ENCODE measurements at regions not wholly inside any gene's neighbourhood (a gene's known extent, or its start where the extent isn't known, plus 50 kb on each side); places are given as distances from the start of the nearest gene placed in this dataset.

DNA sequence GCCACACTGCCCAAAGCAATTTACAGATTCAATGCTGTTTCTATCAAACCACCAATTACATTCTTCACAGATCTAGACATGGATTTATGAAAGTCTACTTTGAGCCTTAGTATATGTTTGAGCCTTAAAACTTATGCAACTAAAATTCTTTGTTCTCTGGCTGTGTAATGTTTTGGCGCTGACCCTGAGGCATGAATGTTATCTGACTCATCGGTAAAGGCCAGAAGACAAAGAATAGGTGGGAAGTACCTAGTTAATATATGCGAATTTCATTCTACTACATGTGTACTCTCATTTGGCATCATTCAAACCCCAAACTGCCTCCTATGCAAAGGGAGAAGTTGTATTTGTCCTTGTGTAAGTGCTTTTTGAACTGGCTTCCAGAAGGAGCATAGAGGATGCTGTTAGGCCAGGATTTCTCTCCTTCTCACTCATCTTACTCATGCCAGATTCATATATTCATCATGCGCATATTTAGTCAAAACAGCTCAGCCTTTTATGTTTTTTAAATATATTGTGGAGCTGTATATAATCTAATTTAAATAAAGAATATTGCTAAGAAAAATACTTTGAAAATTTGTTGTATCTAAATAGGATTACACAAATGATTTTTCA is 204.2 kb downstream of the NFKBIZ start:
- 50 to 61% methylated on average over 4 of the region's 4 CpGs for WGBS, 2 donors
- intact Hi-C loops (cut with DNase I) = no loop called here
- no peak for ATAC-seq (ENCODE audit: low FRiP score)

DNA sequence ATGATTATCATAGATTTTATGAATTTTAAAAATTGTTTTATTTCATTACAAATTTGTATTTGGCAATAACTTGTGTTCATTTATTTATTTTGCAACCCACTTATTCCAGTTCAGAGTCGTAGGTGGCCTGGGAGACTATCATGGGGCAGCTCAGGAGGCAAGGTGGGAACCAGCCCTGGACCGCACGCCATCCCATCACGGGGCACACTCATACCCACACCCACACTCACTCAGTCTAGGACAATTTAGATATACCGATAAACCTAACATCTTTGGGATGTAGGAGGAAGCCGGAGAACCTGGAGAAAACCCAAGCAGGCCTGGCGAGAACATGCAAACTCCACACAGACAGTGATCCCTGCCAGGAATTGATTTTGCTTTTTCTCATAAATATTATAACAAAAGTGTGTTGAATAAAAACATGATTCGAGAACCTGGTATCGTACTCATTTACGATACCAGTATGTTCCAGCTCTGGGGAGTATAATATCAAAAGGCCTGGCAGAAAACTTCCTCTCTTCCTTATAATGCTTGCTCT is 205.3 kb downstream of the NFKBIZ start:
- ATAC-seq (ENCODE audit: low FRiP score) (no peak), DNase-seq (no peak)
- no peaks in the 10 kb centered on the region for H3K4me1 ChIP-seq (ENCODE audit: control insufficient read depth in 1 of 2, insufficient read depth in 2 of 2, low read length in 2 of 2)
- WGBS, 2 donors = 26 to 43% methylated on average over 10 of the region's 10 CpGs
- intact Hi-C loops (cut with DNase I) = no loop called here
- H3K36me3 ChIP-seq (ENCODE audit: control insufficient read depth in 1 of 2, insufficient read depth in 2 of 2, low read length in 1 of 2) = no peaks in the 10 kb centered on the region
- no peak overlapping the region for H3K27ac ChIP-seq (ENCODE audit: low read depth in 1 of 2, low read length in 2 of 2)
- no peaks in the 10 kb centered on the region for H3K27me3 ChIP-seq (ENCODE audit: control insufficient read depth in 1 of 2, insufficient read depth in 2 of 2, low read length in 1 of 2)
- no peak overlapping the region for H3K4me3 ChIP-seq (ENCODE audit: low read length in 2 of 2)
- no peaks in the 10 kb centered on the region for H3K9me3 ChIP-seq (ENCODE audit: control insufficient read depth, low read length)

More for the DNA sequence above, 204.2 kb downstream of the NFKBIZ start:
- DNase-seq = no peak
- Histone ChIP-seq H3K4me3 (ENCODE audit: low read length in 2 of 2) (no peak overlapping the region), H3K36me3 (ENCODE audit: control insufficient read depth in 1 of 2, insufficient read depth in 2 of 2, low read length in 1 of 2) (no peaks in the 10 kb centered on the region), H3K27ac (ENCODE audit: low read depth in 1 of 2, low read length in 2 of 2) (no peak overlapping the region), H3K27me3 (ENCODE audit: control insufficient read depth in 1 of 2, insufficient read depth in 2 of 2, low read length in 1 of 2) (no peaks in the 10 kb centered on the region), H3K4me1 (ENCODE audit: control insufficient read depth in 1 of 2, insufficient read depth in 2 of 2, low read length in 2 of 2) (no peaks in the 10 kb centered on the region), H3K9me3 (ENCODE audit: control insufficient read depth, low read length) (no peaks in the 10 kb centered on the region)

DNA sequence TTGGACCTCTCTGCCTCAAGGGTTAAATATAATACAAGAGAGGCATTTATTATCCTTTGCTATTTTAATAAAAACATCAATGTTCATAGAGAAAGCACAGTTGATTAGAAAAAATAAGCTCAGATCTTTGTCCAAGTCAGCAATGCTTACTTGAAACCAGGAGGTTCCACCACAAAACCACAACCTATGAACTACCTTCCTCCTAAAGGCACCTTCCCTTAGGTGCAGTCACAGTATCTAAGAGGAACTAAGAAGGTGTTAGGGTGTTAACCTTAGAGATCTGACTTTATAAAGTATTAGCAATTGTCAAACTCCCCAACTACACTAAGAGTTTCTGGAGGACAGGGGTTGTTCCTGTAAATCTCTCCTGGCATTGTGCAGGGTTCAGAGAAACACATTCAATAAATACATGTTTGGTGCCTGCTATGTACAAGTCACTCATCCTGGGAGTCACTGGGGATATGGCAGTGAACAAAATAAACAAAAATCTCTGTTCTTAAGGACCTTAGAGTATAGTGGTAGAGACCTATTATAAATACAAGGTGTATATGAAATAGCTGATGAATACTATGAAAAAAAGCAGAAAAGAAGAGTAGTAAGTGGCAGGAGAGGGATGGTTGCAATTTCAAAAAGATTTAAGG is 208.6 kb downstream of the NFKBIZ start:
- Histone ChIP-seq H3K4me1 (ENCODE audit: control insufficient read depth in 1 of 2, insufficient read depth in 2 of 2, low read length in 2 of 2) (no peaks in the 10 kb centered on the region), H3K4me3 (ENCODE audit: low read length in 2 of 2) (no peak overlapping the region), H3K9me3 (ENCODE audit: control insufficient read depth, low read length) (no peaks in the 10 kb centered on the region), H3K27ac (ENCODE audit: low read depth in 1 of 2, low read length in 2 of 2) (no peak overlapping the region), H3K27me3 (ENCODE audit: control insufficient read depth in 1 of 2, insufficient read depth in 2 of 2, low read length in 1 of 2) (no peaks in the 10 kb centered on the region), H3K36me3 (ENCODE audit: control insufficient read depth in 1 of 2, insufficient read depth in 2 of 2, low read length in 1 of 2) (no peaks in the 10 kb centered on the region)
- no peak for ATAC-seq (ENCODE audit: low FRiP score)
- DNase-seq = no peak
- intact Hi-C loops (cut with DNase I) = no loop called here

DNA sequence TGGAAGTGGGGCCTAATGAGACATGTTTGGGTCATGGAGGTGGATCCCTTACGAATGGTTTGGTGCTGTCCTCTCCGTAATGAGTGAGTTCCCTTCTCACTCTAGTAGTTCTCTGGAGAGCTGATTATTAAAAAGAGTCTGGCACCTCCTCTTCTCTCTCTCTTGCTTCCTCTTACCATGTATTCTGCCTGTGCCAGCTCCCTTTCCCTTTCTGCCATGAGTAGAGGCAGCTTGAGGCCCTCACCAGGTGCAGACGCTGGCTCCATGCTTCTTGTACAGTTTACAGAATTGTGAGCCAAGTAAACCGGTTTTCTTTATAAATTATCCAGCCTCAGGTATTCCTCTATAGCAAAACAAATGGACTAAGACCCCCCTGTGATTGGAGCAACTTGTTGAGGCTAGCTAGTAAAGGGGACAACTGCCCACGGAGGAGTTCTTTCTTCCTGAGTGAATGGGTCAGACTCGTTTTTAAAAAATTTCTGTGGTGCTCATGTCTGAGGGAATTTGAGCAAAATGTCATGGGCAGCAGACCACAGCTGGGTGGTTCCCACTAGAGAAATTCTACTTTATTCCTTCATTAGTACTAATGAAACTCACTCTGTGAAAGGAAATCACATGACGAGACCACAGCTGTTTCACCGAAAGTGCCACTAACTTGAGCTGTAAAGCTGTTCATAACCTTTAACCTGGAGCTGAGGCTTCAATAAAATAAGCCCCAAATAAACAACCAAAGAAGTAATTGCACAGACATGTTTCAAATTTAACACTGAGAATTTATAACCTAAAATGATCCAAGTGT is 210.0 kb downstream of the NFKBIZ start:
- intact Hi-C loops (cut with DNase I) = no loop called here
- Histone ChIP-seq H3K27me3 (ENCODE audit: control insufficient read depth in 1 of 2, insufficient read depth in 2 of 2, low read length in 1 of 2) (no peaks in the 10 kb centered on the region), H3K4me3 (ENCODE audit: low read length in 2 of 2) (no peak overlapping the region), H3K27ac (ENCODE audit: low read depth in 1 of 2, low read length in 2 of 2) (no peak overlapping the region), H3K36me3 (ENCODE audit: control insufficient read depth in 1 of 2, insufficient read depth in 2 of 2, low read length in 1 of 2) (no peaks in the 10 kb centered on the region), H3K9me3 (ENCODE audit: control insufficient read depth, low read length) (no peaks in the 10 kb centered on the region), H3K4me1 (ENCODE audit: control insufficient read depth in 1 of 2, insufficient read depth in 2 of 2, low read length in 2 of 2) (no peaks in the 10 kb centered on the region)
- ATAC-seq (ENCODE audit: low FRiP score) = no peak
- whole genome bisulfite sequencing, 2 donors = 91 to 93% methylated on average over 8 of the region's 8 CpGs
- no peak for DNase-seq

DNA sequence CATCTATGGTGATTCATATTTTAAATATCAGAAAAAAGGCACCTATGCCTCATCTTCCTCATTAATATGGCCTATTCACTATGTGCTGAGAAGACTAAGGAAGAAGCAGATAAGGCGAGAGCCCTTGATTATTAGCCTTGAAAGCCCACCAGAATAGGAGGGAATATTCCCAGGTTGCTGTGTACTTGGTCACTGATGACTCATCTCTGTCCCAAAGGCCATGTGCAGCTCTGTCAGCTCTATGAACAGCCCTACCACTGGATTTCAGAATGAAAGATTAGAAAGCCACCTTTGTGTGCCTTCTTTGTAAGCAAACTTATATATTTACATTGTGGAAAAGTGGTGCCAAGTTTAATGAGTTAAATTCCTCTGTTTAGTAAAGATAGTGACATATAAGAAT is 211.5 kb downstream of the NFKBIZ start:
- DNase-seq = no peak
- H3K27me3 ChIP-seq (ENCODE audit: control insufficient read depth in 1 of 2, insufficient read depth in 2 of 2, low read length in 1 of 2) = no peaks in the 10 kb centered on the region
- ATAC-seq (ENCODE audit: low FRiP score) = no peak
- no peaks in the 10 kb centered on the region for H3K36me3 ChIP-seq (ENCODE audit: control insufficient read depth in 1 of 2, insufficient read depth in 2 of 2, low read length in 1 of 2)
- H3K4me3 ChIP-seq (ENCODE audit: low read length in 2 of 2) = no peak overlapping the region
- intact Hi-C loops (cut with DNase I) = no loop called here
- 82 to 84% methylated on average over 1 of the region's 1 CpG for WGBS, 2 donors
- no peaks in the 10 kb centered on the region for H3K9me3 ChIP-seq (ENCODE audit: control insufficient read depth, low read length)
- no peak overlapping the region for H3K27ac ChIP-seq (ENCODE audit: low read depth in 1 of 2, low read length in 2 of 2)
- no peaks in the 10 kb centered on the region for H3K4me1 ChIP-seq (ENCODE audit: control insufficient read depth in 1 of 2, insufficient read depth in 2 of 2, low read length in 2 of 2)

DNA sequence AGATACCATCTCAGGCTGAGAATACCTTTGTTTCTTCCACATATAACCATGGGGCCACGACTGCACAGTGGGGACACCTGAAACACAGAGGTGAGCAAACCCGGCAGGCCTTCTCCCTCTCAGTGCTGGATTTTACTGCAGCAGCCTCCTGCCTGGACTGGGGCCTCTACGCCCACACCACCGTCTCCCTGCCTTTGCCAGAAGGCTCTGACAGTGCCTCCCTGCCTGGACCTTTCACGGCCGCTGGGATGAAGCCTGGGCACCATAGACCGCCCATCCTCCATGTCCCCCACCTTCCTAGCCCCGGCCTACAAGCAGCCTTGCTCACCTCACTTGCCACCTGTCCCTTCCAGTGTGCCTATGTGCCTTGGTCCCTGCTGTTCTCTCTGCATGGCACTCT is 214.3 kb downstream of the NFKBIZ start:
- no peaks in the 10 kb centered on the region for H3K9me3 ChIP-seq (ENCODE audit: control insufficient read depth, low read length)
- no peaks in the 10 kb centered on the region for H3K27me3 ChIP-seq (ENCODE audit: control insufficient read depth in 1 of 2, insufficient read depth in 2 of 2, low read length in 1 of 2)
- intact Hi-C loops (cut with DNase I) = no loop called here
- no peak overlapping the region for H3K4me3 ChIP-seq (ENCODE audit: low read length in 2 of 2)
- no peak overlapping the region for H3K27ac ChIP-seq (ENCODE audit: low read depth in 1 of 2, low read length in 2 of 2)
- 94 to 98% methylated on average over 8 of the region's 8 CpGs for WGBS, 2 donors
- no peak for DNase-seq
- H3K4me1 ChIP-seq (ENCODE audit: control insufficient read depth in 1 of 2, insufficient read depth in 2 of 2, low read length in 2 of 2) = peaks cover under 1 to 2% of the 10 kb centered on the region in 2 donors
- ATAC-seq (ENCODE audit: low FRiP score) = peak; percentile 29
- no peaks in the 10 kb centered on the region for H3K36me3 ChIP-seq (ENCODE audit: control insufficient read depth in 1 of 2, insufficient read depth in 2 of 2, low read length in 1 of 2)

DNA sequence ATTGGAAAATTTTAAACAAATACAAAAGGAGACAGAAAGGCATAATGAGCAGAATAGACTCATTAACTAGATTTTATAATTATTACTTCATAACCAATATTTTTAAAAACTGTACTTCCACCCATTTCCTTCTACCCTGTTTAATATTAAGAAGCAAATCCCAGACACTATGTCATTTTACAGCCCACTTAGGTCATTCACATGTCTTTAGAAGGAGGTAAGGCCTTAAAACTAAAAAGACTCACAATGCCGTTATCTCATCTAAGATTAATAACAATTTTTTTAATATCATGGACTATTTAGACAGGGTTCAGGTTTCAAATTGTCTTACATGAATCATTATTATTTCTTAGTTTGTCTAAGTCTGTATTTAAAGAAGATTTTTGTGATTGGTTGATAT is 217.2 kb downstream of the NFKBIZ start:
- no peaks in the 10 kb centered on the region for H3K36me3 ChIP-seq (ENCODE audit: control insufficient read depth in 1 of 2, insufficient read depth in 2 of 2, low read length in 1 of 2)
- H3K27ac ChIP-seq (ENCODE audit: low read depth in 1 of 2, low read length in 2 of 2) = no peak overlapping the region
- no peaks in the 10 kb centered on the region for H3K9me3 ChIP-seq (ENCODE audit: control insufficient read depth, low read length)
- H3K4me3 ChIP-seq (ENCODE audit: low read length in 2 of 2) = no peak overlapping the region
- no peaks in the 10 kb centered on the region for H3K27me3 ChIP-seq (ENCODE audit: control insufficient read depth in 1 of 2, insufficient read depth in 2 of 2, low read length in 1 of 2)
- DNase-seq (no peak), ATAC-seq (ENCODE audit: low FRiP score) (no peak)
- 67 to 82% methylated on average over 1 of the region's 1 CpG for WGBS, 2 donors
- intact Hi-C loops (cut with DNase I) = no loop called here
- peaks cover 2 to 5% of the 10 kb centered on the region in 2 donors for H3K4me1 ChIP-seq (ENCODE audit: control insufficient read depth in 1 of 2, insufficient read depth in 2 of 2, low read length in 2 of 2)

DNA sequence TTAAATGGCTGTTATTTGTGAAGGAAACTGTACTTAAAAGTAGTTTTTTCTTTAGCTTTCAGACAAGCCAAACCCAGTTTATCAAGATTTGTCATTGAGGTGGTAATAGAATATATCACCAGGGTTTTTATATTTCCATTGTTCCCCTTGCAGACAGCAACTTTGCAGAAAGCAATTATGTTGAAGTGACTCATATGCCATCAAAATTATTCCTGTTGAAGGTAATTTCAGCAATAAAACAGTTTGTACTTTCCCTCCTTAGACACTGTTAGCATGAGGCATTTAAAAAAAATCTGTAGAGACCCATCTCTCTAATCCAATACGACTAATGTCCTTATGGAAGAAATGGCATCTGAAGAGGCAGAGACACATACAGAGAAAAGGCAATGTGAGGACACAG is 219.0 kb downstream of the NFKBIZ start:
- 29 to 68% methylated on average over 1 of the region's 1 CpG for WGBS, 2 donors
- ATAC-seq (ENCODE audit: low FRiP score) (no peak), DNase-seq (no peak)
- H3K4me1 ChIP-seq (ENCODE audit: control insufficient read depth in 1 of 2, insufficient read depth in 2 of 2, low read length in 2 of 2) = peaks cover 2 to 5% of the 10 kb centered on the region in 2 donors
- intact Hi-C loops (cut with DNase I) = no loop called here
- no peaks in the 10 kb centered on the region for H3K27me3 ChIP-seq (ENCODE audit: control insufficient read depth in 1 of 2, insufficient read depth in 2 of 2, low read length in 1 of 2)
- H3K4me3 ChIP-seq (ENCODE audit: low read length in 2 of 2) = no peak overlapping the region
- H3K36me3 ChIP-seq (ENCODE audit: control insufficient read depth in 1 of 2, insufficient read depth in 2 of 2, low read length in 1 of 2) = no peaks in the 10 kb centered on the region
- no peaks in the 10 kb centered on the region for H3K9me3 ChIP-seq (ENCODE audit: control insufficient read depth, low read length)
- no peak overlapping the region for H3K27ac ChIP-seq (ENCODE audit: low read depth in 1 of 2, low read length in 2 of 2)
